VCaP (cell line): ENCODE measurements at regions not wholly inside any gene's neighbourhood (a gene's known extent, or its start where the extent isn't known, plus 50 kb on each side); places are given as distances from the start of the nearest gene placed in this dataset.

Experiments
- H3K27ac ChIP-seq: fragments of 450-650 bp; 2 replicates; pipeline ENCODE4 v1.5.1; 2017
- TF ChIP-seq, protein P1 (sequence below): fragments of 450-650 bp; conservative IDR thresholded peaks from 2 replicates; pipeline ENCODE4 v1.5.1; 2017; ENCODE audit warnings: mild to moderate bottlenecking, moderate library complexity

- TF ChIP-seq, protein P1, sequence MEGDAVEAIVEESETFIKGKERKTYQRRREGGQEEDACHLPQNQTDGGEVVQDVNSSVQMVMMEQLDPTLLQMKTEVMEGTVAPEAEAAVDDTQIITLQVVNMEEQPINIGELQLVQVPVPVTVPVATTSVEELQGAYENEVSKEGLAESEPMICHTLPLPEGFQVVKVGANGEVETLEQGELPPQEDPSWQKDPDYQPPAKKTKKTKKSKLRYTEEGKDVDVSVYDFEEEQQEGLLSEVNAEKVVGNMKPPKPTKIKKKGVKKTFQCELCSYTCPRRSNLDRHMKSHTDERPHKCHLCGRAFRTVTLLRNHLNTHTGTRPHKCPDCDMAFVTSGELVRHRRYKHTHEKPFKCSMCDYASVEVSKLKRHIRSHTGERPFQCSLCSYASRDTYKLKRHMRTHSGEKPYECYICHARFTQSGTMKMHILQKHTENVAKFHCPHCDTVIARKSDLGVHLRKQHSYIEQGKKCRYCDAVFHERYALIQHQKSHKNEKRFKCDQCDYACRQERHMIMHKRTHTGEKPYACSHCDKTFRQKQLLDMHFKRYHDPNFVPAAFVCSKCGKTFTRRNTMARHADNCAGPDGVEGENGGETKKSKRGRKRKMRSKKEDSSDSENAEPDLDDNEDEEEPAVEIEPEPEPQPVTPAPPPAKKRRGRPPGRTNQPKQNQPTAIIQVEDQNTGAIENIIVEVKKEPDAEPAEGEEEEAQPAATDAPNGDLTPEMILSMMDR = no peak
- no peak overlapping the region for H3K27ac ChIP-seq
Observed at GRCh38 chr10:121414366-121415062, 183.7 kb downstream of the FGFR2 start.

GRCh38 chr10:121415063-121415399, 183.2 kb downstream of the FGFR2 start:
- H3K27ac ChIP-seq = no peak overlapping the region
- TF ChIP-seq, protein P1 = no peak

GRCh38 chr10:121416071-121416470, 182.2 kb downstream of the FGFR2 start:
- TF ChIP-seq, protein P1 = no peak
- H3K27ac ChIP-seq = no peak overlapping the region

DNA sequence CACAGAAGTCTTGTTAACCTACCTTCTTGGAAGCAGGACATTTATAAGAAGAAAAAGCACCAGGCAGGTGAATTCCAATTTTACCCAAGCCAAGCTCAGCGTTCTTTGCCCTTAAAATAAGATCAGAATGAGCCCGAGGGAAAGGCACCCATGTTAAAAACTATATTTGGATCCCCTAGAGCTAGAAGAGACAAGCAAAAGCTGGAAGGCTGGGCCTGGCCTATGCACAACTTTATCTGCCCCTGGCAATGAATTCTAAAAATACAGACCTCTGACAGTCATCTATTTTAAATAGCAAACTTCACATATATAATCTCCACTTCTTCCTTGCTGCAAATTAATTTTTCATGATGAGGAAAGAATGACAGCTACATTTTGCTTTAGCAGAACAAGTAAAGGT, 180.9 kb downstream of the FGFR2 start:
- no peak overlapping the region for H3K27ac ChIP-seq
- TF ChIP-seq, protein P1 = no peak

GRCh38 chr10:121418126-121418777, 180.0 kb downstream of the FGFR2 start:
- no peak overlapping the region for H3K27ac ChIP-seq
- TF ChIP-seq, protein P1 = no peak

GRCh38 chr10:121420006-121420405, 178.2 kb downstream of the FGFR2 start:
- TF ChIP-seq, protein P1 = no peak
- no peak overlapping the region for H3K27ac ChIP-seq

DNA sequence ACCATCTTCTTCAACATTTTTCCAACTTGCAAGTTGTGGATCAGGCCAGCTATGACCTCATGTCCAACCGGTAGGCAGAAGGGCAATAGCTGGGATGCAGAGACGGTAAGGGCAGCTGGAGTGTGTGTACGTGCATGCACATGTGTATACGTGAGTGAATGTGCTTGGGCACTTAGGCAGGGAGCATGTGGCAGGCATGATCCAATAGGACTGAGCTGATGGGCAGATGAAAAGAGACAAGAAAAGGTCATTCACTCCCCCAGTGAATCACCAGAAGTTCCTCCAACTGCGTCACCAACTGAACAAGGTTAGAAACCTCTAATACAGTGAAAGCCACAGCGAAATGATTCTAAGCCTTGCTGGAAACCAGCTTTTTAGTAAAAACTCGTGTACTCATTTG, 176.1 kb downstream of the FGFR2 start:
- H3K27ac ChIP-seq = no peak overlapping the region
- TF ChIP-seq, protein P1 = no peak
